ENCODE measurements at regions not wholly inside any gene's neighbourhood (a gene's known extent, or its start where the extent isn't known, plus 50 kb on each side); places are given as distances from the start of the nearest gene placed in this dataset.

- DNase-seq (ENCODE audit: low read depth): no peak
- in situ Hi-C loops (cut with HindIII; ENCODE audit: low pct_unique_long_range_greater_than_20kb, low sequenced_read_pairs): no loop called here
Measured at GRCh38 chr1:36743286-36744005, 260.7 kb upstream of the CSF3R start.

- in situ Hi-C loops (cut with HindIII; ENCODE audit: low pct_unique_long_range_greater_than_20kb, low sequenced_read_pairs): no loop called here
- no peak for DNase-seq (ENCODE audit: low read depth)
Measured at GRCh38 chr1:36741066-36741465, 258.4 kb upstream of the CSF3R start.

- DNase-seq (ENCODE audit: low read depth): no peak
- in situ Hi-C loops (cut with HindIII; ENCODE audit: low pct_unique_long_range_greater_than_20kb, low sequenced_read_pairs): no loop called here
Measured at GRCh38 chr1:36740446-36740845, 257.7 kb upstream of the CSF3R start.

- in situ Hi-C loops (cut with HindIII; ENCODE audit: low pct_unique_long_range_greater_than_20kb, low sequenced_read_pairs): no loop called here
- no peak for DNase-seq (ENCODE audit: low read depth)
Measured at GRCh38 chr1:36739703-36740289, 257.1 kb upstream of the CSF3R start.

- no peak for DNase-seq (ENCODE audit: low read depth)
- in situ Hi-C loops (cut with HindIII; ENCODE audit: low pct_unique_long_range_greater_than_20kb, low sequenced_read_pairs): no loop called here
Measured at GRCh38 chr1:36738245-36738644, 255.5 kb upstream of the CSF3R start.

- DNase-seq (ENCODE audit: low read depth): no peak
- in situ Hi-C loops (cut with HindIII; ENCODE audit: low pct_unique_long_range_greater_than_20kb, low sequenced_read_pairs): no loop called here
Measured at GRCh38 chr1:36737767-36738166, 255.1 kb upstream of the CSF3R start.

GRCh38 chr1:36737038-36737555 lies 254.4 kb upstream of the CSF3R start:
- no peak for DNase-seq (ENCODE audit: low read depth)
- in situ Hi-C loops (cut with HindIII; ENCODE audit: low pct_unique_long_range_greater_than_20kb, low sequenced_read_pairs): no loop called here

GRCh38 chr1:36735939-36736730 lies 253.4 kb upstream of the CSF3R start:
- no peak for DNase-seq (ENCODE audit: low read depth)
- in situ Hi-C loops (cut with HindIII; ENCODE audit: low pct_unique_long_range_greater_than_20kb, low sequenced_read_pairs): no loop called here

GRCh38 chr1:36735436-36735835 lies 252.7 kb upstream of the CSF3R start:
- in situ Hi-C loops (cut with HindIII; ENCODE audit: low pct_unique_long_range_greater_than_20kb, low sequenced_read_pairs): no loop called here
- no peak for DNase-seq (ENCODE audit: low read depth)

- in situ Hi-C loops (cut with HindIII; ENCODE audit: low pct_unique_long_range_greater_than_20kb, low sequenced_read_pairs): no loop called here
- no peak for DNase-seq (ENCODE audit: low read depth)
Measured at GRCh38 chr1:36734356-36734755, 251.6 kb upstream of the CSF3R start.

GRCh38 chr1:36733748-36734147 lies 251.0 kb upstream of the CSF3R start:
- no peak for DNase-seq (ENCODE audit: low read depth)
- in situ Hi-C loops (cut with HindIII; ENCODE audit: low pct_unique_long_range_greater_than_20kb, low sequenced_read_pairs): no loop called here

- DNase-seq (ENCODE audit: low read depth): no peak
- in situ Hi-C loops (cut with HindIII; ENCODE audit: low pct_unique_long_range_greater_than_20kb, low sequenced_read_pairs): no loop called here
Measured at GRCh38 chr1:36732015-36732356, 249.3 kb upstream of the CSF3R start.

- in situ Hi-C loops (cut with HindIII; ENCODE audit: low pct_unique_long_range_greater_than_20kb, low sequenced_read_pairs): no loop called here
- DNase-seq (ENCODE audit: low read depth): no peak
Measured at GRCh38 chr1:36731226-36732014, 248.7 kb upstream of the CSF3R start.

GRCh38 chr1:36730599-36730998 lies 247.9 kb upstream of the CSF3R start:
- DNase-seq (ENCODE audit: low read depth): no peak
- in situ Hi-C loops (cut with HindIII; ENCODE audit: low pct_unique_long_range_greater_than_20kb, low sequenced_read_pairs): no loop called here

GRCh38 chr1:36729716-36730510 lies 247.2 kb upstream of the CSF3R start:
- DNase-seq (ENCODE audit: low read depth): no peak
- in situ Hi-C loops (cut with HindIII; ENCODE audit: low pct_unique_long_range_greater_than_20kb, low sequenced_read_pairs): no loop called here

- DNase-seq (ENCODE audit: low read depth): no peak
- in situ Hi-C loops (cut with HindIII; ENCODE audit: low pct_unique_long_range_greater_than_20kb, low sequenced_read_pairs): no loop called here
Measured at GRCh38 chr1:36729289-36729688, 246.6 kb upstream of the CSF3R start.

- in situ Hi-C loops (cut with HindIII; ENCODE audit: low pct_unique_long_range_greater_than_20kb, low sequenced_read_pairs): no loop called here
Measured at GRCh38 chr1:36728846-36729245, 246.1 kb upstream of the CSF3R start.

GRCh38 chr1:36728051-36728450 lies 245.3 kb upstream of the CSF3R start:
- in situ Hi-C loops (cut with HindIII; ENCODE audit: low pct_unique_long_range_greater_than_20kb, low sequenced_read_pairs): no loop called here
- DNase-seq (ENCODE audit: low read depth): no peak

More at GRCh38 chr1:36728846-36729245, 246.1 kb upstream of the CSF3R start:
- DNase-seq (ENCODE audit: low read depth): no peak
